GM19438 (cell line): ENCODE measurements at regions not wholly inside any gene's neighbourhood (a gene's known extent, or its start where the extent isn't known, plus 50 kb on each side); places are given as distances from the start of the nearest gene placed in this dataset.
"Not testable (repeated sequence)": the region's sequence is repeated elsewhere in the genome, so short reads cannot be mapped to it uniquely, and the experiment has no call there.

Experiments used
- ATAC-seq: cut with Tn5 transposase; IDR thresholded peaks from one replicate; pipeline ENCODE4 v1.9.1; 2021; ENCODE audit warnings: low read depth; ENCODE audit not compliant: unreplicated experiment

- ATAC-seq: no peak
These were observed 226.9 kb upstream of the IRF2BP2 start for GRCh38 chr1:234836776-234837357.

GRCh38 chr1:234836045-234836681, 226.2 kb upstream of the IRF2BP2 start:
- ATAC-seq: no peak

GRCh38 chr1:234835239-234835638, 225.3 kb upstream of the IRF2BP2 start:
- no peak for ATAC-seq

- no peak for ATAC-seq
These were observed 223.7 kb upstream of the IRF2BP2 start for GRCh38 chr1:234833646-234834045.

- ATAC-seq: no peak
These were observed 223.1 kb upstream of the IRF2BP2 start for GRCh38 chr1:234833118-234833517.

- ATAC-seq: no peak
These were observed 217.7 kb upstream of the IRF2BP2 start for GRCh38 chr1:234827656-234828055.

- no peak for ATAC-seq
These were observed 217.2 kb upstream of the IRF2BP2 start for GRCh38 chr1:234827181-234827580.

- ATAC-seq: no peak
These were observed 216.4 kb upstream of the IRF2BP2 start for GRCh38 chr1:234826352-234826751.

GRCh38 chr1:234825498-234826165, 215.7 kb upstream of the IRF2BP2 start:
- no peak for ATAC-seq

- not testable (repeated sequence) for ATAC-seq
These were observed 214.9 kb upstream of the IRF2BP2 start for GRCh38 chr1:234824836-234825235.

- ATAC-seq: no peak
These were observed 213.5 kb upstream of the IRF2BP2 start for GRCh38 chr1:234823191-234824176.

- ATAC-seq: no peak
These were observed 211.9 kb upstream of the IRF2BP2 start for GRCh38 chr1:234821840-234822239.

- no peak for ATAC-seq
These were observed 210.6 kb upstream of the IRF2BP2 start for GRCh38 chr1:234820597-234820996.

- ATAC-seq: not testable (repeated sequence)
These were observed 209.9 kb upstream of the IRF2BP2 start for GRCh38 chr1:234819845-234820244.

- not testable (repeated sequence) for ATAC-seq
These were observed 208.0 kb upstream of the IRF2BP2 start for GRCh38 chr1:234818040-234818387.

- not testable (repeated sequence) for ATAC-seq
These were observed 207.5 kb upstream of the IRF2BP2 start for GRCh38 chr1:234817313-234818039.

GRCh38 chr1:234816864-234817263, 206.9 kb upstream of the IRF2BP2 start:
- ATAC-seq: not testable (repeated sequence)

- ATAC-seq: not testable (repeated sequence)
These were observed 206.3 kb upstream of the IRF2BP2 start for GRCh38 chr1:234816186-234816851.

- not testable (repeated sequence) for ATAC-seq
These were observed 205.4 kb upstream of the IRF2BP2 start for GRCh38 chr1:234815295-234815815.
